ENCODE measurements at regions not wholly inside any gene's neighbourhood (a gene's known extent, or its start where the extent isn't known, plus 50 kb on each side); places are given as distances from the start of the nearest gene placed in this dataset.
"Not testable (repeated sequence)": the region's sequence is repeated elsewhere in the genome, so short reads cannot be mapped to it uniquely, and the experiment has no call there.

DNA sequence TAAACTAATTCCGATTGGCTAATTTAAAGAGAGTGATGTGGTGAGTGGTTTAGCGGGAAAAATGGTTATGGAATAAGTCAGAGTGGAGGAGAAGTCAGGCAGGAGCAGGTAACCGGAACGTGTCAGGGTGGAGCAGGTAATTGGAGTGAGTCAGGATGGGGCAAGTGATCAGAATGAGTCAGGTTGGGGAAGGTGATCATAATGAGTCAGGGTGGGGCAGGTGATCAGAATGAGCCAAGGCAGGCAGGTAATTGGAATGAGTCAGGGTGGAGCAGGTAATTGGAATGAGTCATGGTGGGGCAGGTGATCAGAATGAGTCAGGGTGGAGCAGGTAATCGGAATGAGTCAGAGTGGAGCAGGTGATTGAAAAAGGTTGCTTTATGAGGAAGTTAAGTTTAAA lies 101.4 kb downstream of the TMEM167A start:
- peaks cover 0 to 12% of the 10 kb centered on the region in 2 donors for H3K27me3 Mint-ChIP-seq
- H3K9me3 Mint-ChIP-seq, result peaks cover 10 to 21% of the 10 kb centered on the region in 2 donors
- no peaks in the 10 kb centered on the region for H3K36me3 Mint-ChIP-seq (ENCODE audit: insufficient read depth)
- ATAC-seq (replicated peaks) (no peak), DNase-seq (no peak)
- H3K4me3 Mint-ChIP-seq, result no peak overlapping the region
- H3K4me1 Mint-ChIP-seq (ENCODE audit: low read depth in 2 of 2), result no peaks in the 10 kb centered on the region
- H3K27ac Mint-ChIP-seq, result no peak overlapping the region

DNA sequence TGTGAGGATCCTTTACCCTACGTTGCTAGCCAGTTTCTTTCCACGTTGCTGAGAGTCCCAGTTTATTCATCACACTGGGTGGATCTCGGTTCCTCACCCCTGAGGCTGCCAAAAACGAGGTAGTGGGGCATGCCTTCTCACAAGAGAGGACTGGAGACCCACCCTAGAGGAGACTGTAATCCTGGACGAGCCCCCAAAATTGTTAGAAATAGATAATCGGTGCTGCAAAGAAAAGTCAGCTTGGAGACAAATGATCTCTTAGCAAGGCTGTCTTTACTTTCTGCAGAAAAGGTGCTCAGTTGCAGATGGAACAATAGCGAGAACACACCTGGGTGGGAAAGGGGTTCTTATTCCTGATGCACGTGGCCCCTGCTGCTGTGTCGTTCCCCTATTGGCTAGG lies 101.8 kb downstream of the TMEM167A start:
- Mint-ChIP-seq H3K36me3 (ENCODE audit: insufficient read depth) (no peaks in the 10 kb centered on the region), H3K27ac (no peak overlapping the region), H3K9me3 (peaks cover 10 to 25% of the 10 kb centered on the region in 2 donors), H3K4me3 (no peak overlapping the region), H3K27me3 (peaks cover 0 to 12% of the 10 kb centered on the region in 2 donors), H3K4me1 (ENCODE audit: low read depth in 2 of 2) (no peaks in the 10 kb centered on the region)
- DNase-seq (no peak), ATAC-seq (replicated peaks) (no peak)

DNA sequence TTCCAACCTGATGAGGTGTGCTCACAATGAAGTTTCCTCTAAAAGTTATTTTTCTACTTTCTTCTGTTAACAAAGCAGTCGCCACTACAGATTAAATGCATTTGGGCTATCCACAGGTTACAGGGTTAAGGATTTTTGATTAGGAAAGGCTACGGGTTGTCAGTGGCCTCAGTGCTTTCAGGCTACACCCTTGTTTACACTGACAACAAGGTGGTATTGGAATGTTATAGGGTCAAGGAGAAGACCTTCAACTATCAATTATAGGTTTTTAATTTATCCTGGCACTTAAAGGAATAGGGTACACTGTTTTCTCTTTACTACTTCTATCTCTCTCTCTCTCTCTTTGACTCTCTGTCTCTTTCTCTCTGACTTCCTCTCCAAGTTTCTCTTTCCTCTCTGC lies 102.8 kb downstream of the TMEM167A start:
- H3K4me1 Mint-ChIP-seq (ENCODE audit: low read depth in 2 of 2); H3K27ac Mint-ChIP-seq; DNase-seq; H3K36me3 Mint-ChIP-seq (ENCODE audit: insufficient read depth); ATAC-seq (replicated peaks); H3K4me3 Mint-ChIP-seq: not testable (repeated sequence)
- Mint-ChIP-seq H3K27me3 (peaks cover 0 to 11% of the 10 kb centered on the region in 2 donors), H3K9me3 (peaks cover 10 to 25% of the 10 kb centered on the region in 2 donors)

DNA sequence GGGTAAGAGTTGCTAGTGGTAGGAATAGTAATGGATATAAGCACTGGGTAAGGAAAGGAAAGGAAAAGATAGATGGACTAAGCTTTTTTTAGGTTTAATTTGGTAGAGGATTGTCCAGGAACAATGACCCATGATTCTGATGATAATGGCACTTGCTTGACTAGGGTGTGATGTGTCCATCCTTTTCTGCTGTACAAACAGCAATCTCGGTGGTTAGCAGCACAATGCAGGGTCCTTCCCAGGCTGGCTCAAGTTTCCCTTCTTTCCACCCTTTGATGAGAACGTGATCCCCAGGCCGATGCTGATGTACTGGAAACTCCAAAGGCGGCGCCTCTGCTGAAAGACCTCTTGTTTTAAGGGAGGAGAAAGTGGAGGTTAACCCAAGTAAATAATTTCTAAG lies 105.3 kb downstream of the TMEM167A start:
- ATAC-seq (replicated peaks), result no peak
- H3K4me1 Mint-ChIP-seq (ENCODE audit: low read depth in 2 of 2), result no peaks in the 10 kb centered on the region
- H3K36me3 Mint-ChIP-seq (ENCODE audit: insufficient read depth), result peaks cover 2% of the 10 kb centered on the region
- DNase-seq, result no peak
- no peaks in the 10 kb centered on the region for H3K27me3 Mint-ChIP-seq
- no peak overlapping the region for H3K4me3 Mint-ChIP-seq
- peaks cover 14 to 25% of the 10 kb centered on the region in 2 donors for H3K9me3 Mint-ChIP-seq
- no peak overlapping the region for H3K27ac Mint-ChIP-seq

DNA sequence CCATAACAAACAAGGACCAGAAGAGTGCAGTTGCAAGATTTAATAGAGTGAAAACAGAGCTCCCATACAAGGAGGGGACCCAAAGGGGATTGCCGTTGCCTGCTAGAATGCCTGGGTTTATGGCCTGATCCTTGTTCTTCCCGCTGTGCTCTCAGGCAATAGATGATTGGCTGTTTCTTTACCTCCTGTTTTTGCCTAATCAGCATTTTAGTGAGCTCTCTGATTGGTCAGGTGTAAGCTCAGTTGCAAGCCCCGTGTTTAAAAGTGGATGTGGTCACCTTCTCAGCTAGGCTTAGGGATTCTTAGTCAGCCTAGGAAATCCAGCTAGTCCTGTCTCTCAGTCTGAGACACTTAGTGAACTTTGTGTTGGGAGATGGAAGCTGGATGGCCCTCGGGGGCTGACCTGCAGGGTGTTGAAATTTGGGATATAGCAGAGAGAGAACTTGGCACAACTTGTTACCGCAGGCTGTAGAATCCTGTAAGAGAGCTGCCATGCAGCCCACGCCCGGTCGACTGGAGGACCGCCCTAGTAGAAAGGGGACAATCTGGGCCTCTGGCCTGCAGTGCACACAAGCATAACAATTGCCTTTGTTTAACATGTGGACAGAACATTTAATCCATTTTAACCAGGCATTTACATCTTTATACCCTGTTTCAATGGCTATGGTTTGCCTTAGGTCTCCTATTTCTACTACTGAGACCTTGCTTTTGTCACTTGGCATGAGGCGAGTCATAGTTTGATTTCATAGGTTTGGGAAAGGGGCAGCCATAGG lies 106.0 kb downstream of the TMEM167A start:
- ATAC-seq (replicated peaks); H3K4me1 Mint-ChIP-seq (ENCODE audit: low read depth in 2 of 2); H3K36me3 Mint-ChIP-seq (ENCODE audit: insufficient read depth); DNase-seq; H3K27me3 Mint-ChIP-seq; H3K4me3 Mint-ChIP-seq; H3K27ac Mint-ChIP-seq: not testable (repeated sequence)
- H3K9me3 Mint-ChIP-seq, result peaks cover 11 to 23% of the 10 kb centered on the region in 2 donors

DNA sequence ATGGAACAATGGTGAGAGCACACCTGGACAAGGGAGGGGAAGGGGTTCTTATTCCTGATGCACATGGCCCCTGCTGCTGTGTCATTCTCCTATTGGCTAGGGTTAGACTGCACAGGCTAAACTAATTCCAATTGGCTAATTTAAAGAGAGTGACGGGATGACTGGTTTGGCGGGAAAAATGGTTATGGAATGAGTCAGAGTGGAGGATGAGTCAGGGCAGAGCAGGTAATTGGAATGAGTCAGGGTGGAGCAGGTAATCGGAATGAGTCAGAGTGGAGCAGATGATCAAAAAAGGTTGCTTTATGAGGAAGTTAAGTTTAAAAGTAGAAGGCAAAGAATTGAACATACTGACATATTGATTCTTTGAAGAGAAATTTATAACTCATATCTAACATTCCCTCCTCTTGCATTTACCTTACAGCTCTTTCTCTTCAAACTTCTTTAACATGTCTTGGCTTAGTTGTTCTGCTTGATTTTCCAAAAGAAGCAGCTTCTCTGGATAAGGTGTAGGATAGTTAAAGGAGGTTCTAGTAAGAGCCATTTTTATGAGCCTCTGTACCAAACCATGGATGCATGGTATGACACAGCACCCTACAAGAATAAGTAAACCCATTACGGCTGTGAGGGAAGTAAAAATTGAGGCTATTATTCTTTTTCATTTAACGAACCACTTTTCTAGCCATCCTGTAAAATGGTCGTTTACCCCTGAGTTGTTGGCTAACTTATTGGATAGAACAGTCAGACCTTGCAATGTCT lies 107.8 kb downstream of the TMEM167A start:
- not testable (repeated sequence) for H3K27ac Mint-ChIP-seq; H3K27me3 Mint-ChIP-seq; H3K4me1 Mint-ChIP-seq (ENCODE audit: low read depth in 2 of 2); H3K9me3 Mint-ChIP-seq; H3K4me3 Mint-ChIP-seq; H3K36me3 Mint-ChIP-seq (ENCODE audit: insufficient read depth); DNase-seq; ATAC-seq (replicated peaks)

DNA sequence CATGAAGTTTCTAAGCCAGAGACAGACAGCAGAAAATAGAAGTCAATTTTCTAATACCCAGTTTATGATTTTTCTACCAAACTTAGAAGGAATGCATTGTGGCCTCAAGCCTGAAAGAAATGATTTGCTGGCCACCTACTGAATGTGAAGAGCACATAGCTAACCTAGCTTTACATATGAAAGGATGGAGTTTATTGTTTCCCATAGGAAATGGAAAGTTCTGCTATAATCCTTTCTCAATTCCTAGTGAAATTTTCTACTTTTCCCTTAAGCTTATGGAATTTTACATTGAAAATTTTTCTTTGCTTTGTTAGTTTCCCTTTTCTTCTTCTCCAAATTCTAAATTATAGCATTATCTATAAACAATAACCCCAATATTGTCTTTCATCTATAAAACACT lies 110.1 kb downstream of the TMEM167A start:
- Mint-ChIP-seq H3K9me3 (peaks cover 4 to 6% of the 10 kb centered on the region in 2 donors), H3K27ac (no peak overlapping the region), H3K4me1 (ENCODE audit: low read depth in 2 of 2) (no peaks in the 10 kb centered on the region), H3K36me3 (ENCODE audit: insufficient read depth) (peaks cover 2% of the 10 kb centered on the region), H3K27me3 (no peaks in the 10 kb centered on the region), H3K4me3 (no peak overlapping the region)
- ATAC-seq (replicated peaks), result no peak
- DNase-seq, result no peak

DNA sequence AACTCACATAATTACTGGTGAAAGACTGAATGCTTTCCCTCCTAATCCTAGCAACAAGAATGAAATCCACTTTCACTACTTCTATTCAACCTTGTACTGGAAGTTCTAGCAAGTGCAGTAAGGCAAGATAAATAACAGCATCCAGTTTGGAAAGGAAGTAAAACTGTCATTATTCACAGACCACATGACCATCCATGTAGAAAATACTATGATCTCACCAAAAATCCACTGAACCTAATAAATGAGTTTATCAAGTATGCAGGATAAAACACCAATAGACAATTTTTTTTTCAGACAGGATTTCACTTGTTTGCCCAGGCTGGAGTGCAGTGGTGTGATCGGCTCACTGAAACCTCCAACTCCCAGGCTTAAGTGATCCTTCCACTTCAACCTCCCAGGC lies 117.7 kb downstream of the TMEM167A start:
- H3K27me3 Mint-ChIP-seq, result no peaks in the 10 kb centered on the region
- no peaks in the 10 kb centered on the region for H3K4me1 Mint-ChIP-seq (ENCODE audit: low read depth in 2 of 2)

DNA sequence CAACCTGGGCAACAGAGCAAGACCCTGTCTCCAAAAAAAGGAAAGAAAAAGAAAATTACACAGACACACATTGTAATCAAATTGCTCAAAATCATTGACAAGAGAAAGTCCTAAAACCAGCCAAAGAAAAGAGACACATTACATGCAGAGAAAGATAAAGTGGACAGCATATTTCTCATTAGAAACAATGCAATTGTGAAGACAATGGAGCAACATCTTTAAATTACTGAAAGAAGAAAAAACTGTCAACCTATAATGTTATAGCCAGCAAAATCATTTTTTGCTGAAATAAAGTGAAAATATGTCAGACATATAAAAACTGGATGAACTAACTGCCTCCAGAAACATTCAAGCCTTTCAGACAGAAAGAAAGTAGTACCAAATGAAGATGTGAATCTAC lies 120.6 kb downstream of the TMEM167A start:
- Mint-ChIP-seq H3K27me3 (no peaks in the 10 kb centered on the region), H3K27ac (no peak overlapping the region), H3K4me1 (ENCODE audit: low read depth in 2 of 2) (no peaks in the 10 kb centered on the region), H3K36me3 (ENCODE audit: insufficient read depth) (no peaks in the 10 kb centered on the region), H3K4me3 (no peak overlapping the region), H3K9me3 (peaks cover 6 to 9% of the 10 kb centered on the region in 2 donors)
- no peak for DNase-seq
- no peak for ATAC-seq (replicated peaks)

More for the DNA sequence above, 117.7 kb downstream of the TMEM167A start:
- no peak overlapping the region for H3K27ac Mint-ChIP-seq
- H3K9me3 Mint-ChIP-seq, result peaks cover 6 to 9% of the 10 kb centered on the region in 2 donors
- no peak for DNase-seq
- no peak overlapping the region for H3K4me3 Mint-ChIP-seq
- ATAC-seq (replicated peaks), result no peak
- no peaks in the 10 kb centered on the region for H3K36me3 Mint-ChIP-seq (ENCODE audit: insufficient read depth)

DNA sequence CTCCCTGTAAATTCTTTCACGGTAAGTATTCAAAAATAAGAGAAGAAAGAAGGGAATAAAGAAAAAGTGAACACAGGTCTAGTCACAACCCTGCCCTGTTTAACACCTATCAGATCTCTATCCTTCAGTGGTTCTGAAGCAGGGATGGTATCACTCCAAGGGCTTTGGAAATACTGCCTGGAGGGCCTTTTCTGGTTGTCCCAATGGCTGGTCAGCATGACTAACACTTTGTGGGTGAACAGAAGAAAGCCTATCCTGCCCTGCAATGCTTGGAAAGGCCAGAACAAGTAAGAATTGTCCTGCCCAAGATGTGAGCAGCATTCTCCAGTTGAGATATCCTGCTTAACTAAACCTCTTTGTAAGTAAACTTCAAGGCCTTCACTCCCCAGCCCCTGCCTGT lies 124.9 kb downstream of the TMEM167A start:
- Mint-ChIP-seq H3K4me3 (no peak overlapping the region), H3K36me3 (ENCODE audit: insufficient read depth) (no peaks in the 10 kb centered on the region), H3K27me3 (no peaks in the 10 kb centered on the region), H3K27ac (no peak overlapping the region), H3K9me3 (peaks cover 6 to 9% of the 10 kb centered on the region in 2 donors), H3K4me1 (ENCODE audit: low read depth in 2 of 2) (no peaks in the 10 kb centered on the region)
- DNase-seq (no peak), ATAC-seq (replicated peaks) (no peak)

DNA sequence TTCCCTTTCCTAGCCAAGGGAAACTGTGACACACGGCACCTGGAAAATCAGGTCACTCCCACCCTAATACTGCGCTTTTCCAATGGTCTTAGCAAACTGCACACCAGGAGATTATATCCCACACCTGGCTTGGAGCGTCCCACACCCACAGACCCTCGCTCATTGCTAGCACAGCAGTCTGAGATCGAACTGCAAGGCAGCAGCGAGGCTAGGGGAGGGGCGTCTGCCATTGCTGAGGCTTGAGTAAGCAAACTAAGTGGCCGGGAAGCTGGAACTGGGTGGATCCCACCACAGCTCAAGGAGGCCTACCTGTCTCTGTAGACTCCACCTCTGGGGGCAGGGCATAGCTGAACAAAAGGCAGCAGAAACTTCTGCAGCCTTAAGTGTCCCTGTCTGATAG lies 132.9 kb downstream of the TMEM167A start:
- H3K27me3 Mint-ChIP-seq, result not testable (repeated sequence)

DNA sequence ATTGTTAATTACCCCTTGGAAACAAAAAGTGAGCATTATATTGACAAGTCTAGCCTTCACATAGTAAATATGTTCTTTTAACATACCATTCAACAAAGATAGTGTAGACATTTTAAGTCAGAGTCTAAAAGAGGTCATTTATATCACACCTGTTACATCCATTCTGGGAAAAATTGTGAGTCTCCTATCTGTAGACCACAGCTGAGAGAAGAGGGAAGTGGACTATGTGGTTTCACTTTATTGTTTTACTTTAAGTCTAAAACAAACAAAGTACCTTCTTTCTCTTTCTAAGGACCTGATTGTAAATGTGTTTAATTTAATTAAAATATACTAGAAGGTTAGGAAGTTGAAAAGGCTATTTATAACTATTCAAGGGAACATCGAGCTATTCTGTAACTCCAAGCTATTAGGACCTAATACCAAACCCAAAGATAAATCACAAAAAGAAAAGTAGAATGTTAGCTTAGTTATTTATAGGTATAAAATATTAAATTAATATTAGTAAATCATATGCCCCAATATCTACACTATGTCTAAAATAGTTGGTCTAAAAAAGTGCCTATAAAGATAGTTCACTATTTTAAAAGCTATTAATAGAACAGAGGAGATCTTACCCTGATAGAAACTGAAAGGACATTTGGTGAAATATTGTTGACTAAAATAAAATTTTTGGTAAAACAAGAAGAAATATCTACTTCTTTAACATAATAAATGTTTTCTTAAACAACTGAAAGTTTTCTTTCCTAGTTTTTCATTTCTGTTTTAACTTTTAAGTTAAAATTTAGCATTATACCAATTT lies 134.9 kb downstream of the TMEM167A start:
- H3K27me3 Mint-ChIP-seq, result no peaks in the 10 kb centered on the region
- H3K27ac Mint-ChIP-seq, result no peak overlapping the region
- ATAC-seq (replicated peaks) (no peak), DNase-seq (no peak)
- H3K4me3 Mint-ChIP-seq, result no peak overlapping the region
- H3K4me1 Mint-ChIP-seq (ENCODE audit: low read depth in 2 of 2), result no peaks in the 10 kb centered on the region
- peaks cover 0 to 1% of the 10 kb centered on the region in 2 donors for H3K9me3 Mint-ChIP-seq
- no peaks in the 10 kb centered on the region for H3K36me3 Mint-ChIP-seq (ENCODE audit: insufficient read depth)

More for the DNA sequence above, 132.9 kb downstream of the TMEM167A start:
- not testable (repeated sequence) for H3K4me1 Mint-ChIP-seq (ENCODE audit: low read depth in 2 of 2); ATAC-seq (replicated peaks); H3K36me3 Mint-ChIP-seq (ENCODE audit: insufficient read depth); H3K27ac Mint-ChIP-seq; DNase-seq; H3K9me3 Mint-ChIP-seq; H3K4me3 Mint-ChIP-seq

DNA sequence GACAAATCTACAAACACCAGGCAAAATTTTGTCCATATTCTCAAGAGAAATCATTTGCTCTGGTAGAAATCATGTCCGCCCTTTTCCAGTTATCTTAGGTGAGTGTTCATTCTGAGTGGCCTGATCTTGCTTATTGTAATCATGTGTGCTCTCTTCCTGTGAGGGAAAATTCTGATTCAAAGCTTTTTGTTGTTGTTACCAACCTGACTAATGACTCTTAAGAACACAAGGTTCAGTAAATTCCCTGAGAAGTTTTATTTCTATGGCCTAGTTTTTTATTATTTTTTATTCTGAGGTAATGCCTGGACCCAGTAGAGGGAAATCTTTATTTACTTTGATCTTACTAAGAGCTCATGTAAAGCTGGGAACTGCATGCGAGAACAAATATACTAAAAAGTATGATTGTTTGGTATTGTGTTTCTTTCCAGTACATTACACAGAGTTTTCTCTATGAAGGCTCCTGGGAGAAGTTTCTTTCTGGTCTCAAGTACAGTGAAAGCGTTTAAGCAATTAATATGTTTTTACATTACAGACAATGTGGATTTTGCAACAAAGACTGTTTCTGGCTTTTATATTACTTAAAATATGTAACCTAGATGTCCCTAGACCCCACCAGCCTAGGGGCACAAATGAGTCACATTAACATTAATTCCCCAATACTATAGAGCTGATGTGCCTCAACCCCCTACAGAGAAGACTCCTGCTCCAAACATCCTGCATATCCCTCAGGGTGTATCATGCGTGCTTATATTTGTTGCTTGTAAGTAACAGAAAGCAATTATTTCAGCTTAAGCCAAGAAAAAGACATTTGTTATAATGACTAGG lies 138.1 kb downstream of the TMEM167A start:
- H3K4me3 Mint-ChIP-seq, result no peak overlapping the region
- H3K27ac Mint-ChIP-seq, result no peak overlapping the region
- peaks cover 0 to 2% of the 10 kb centered on the region in 2 donors for H3K9me3 Mint-ChIP-seq
- H3K27me3 Mint-ChIP-seq, result no peaks in the 10 kb centered on the region
- DNase-seq (no peak), ATAC-seq (replicated peaks) (no peak)
- no peaks in the 10 kb centered on the region for H3K36me3 Mint-ChIP-seq (ENCODE audit: insufficient read depth)
- H3K4me1 Mint-ChIP-seq (ENCODE audit: low read depth in 2 of 2), result no peaks in the 10 kb centered on the region
